ENCODE measurements at regions not wholly inside any gene's neighbourhood (a gene's known extent, or its start where the extent isn't known, plus 50 kb on each side); places are given as distances from the start of the nearest gene placed in this dataset.

GRCh38 chr2:75317316-75317715 lies 118.0 kb upstream of the TACR1 start:
- H4K20me1 ChIP-seq (replicated peaks; ENCODE audit: control insufficient read depth, insufficient read depth, low read length), result no peaks in the 10 kb centered on the region
- ChIA-PET CTCF (ENCODE audit: low intra/inter-chr PET ratio) (no interaction called here), POLR2A (no interaction called here)
- H3K9ac ChIP-seq (ENCODE audit: insufficient read depth in 1 of 2, low read depth in 2 of 2, low read length in 2 of 2), result no peak overlapping the region
- no peak for TF ChIP-seq SOX6 (IDR thresholded peaks at IDR 0.05)
- TF ChIP-seq KHSRP (IDR thresholded peaks at IDR 0.05), result no peak
- no peak for TF ChIP-seq MBD1 (CRISPR knock-in tag; IDR thresholded peaks at IDR 0.05)
- TF ChIP-seq CSDE1 (IDR thresholded peaks at IDR 0.05), result no peak
- TF ChIP-seq RB1 (IDR thresholded peaks at IDR 0.05; ENCODE audit: low read depth), result no peak
- no peak for TF ChIP-seq RBM17 (IDR thresholded peaks at IDR 0.05; ENCODE audit: borderline replicate concordance, low read depth, low read length)
- no peak for TF ChIP-seq RBM25 (IDR thresholded peaks at IDR 0.05; ENCODE audit: low read depth, low read length, severe bottlenecking)
- TF ChIP-seq ZNF592 (IDR thresholded peaks at IDR 0.05), result no peak
- H3K27ac ChIP-seq (ENCODE audit: extremely low read depth, low read depth, low read length), result no peak overlapping the region
- no peaks in the 10 kb centered on the region for H3K4me1 ChIP-seq (replicated peaks in 1 of 2; ENCODE audit: control insufficient read depth in 2 of 2, insufficient read depth in 2 of 2, low read length in 2 of 2)
- no peaks in the 10 kb centered on the region; a peak in 1 of 5 replicates for H3K27me3 ChIP-seq (ENCODE audit: control insufficient read depth in 2 of 2, insufficient read depth in 2 of 2, low read length in 2 of 2)
- no peaks in the 10 kb centered on the region for H3K36me3 ChIP-seq (ENCODE audit: control insufficient read depth, insufficient read depth, low read length)
- no peak overlapping the region for H3K4me2 ChIP-seq (ENCODE audit: insufficient read depth, low read length)
- peaks cover 2% of the 10 kb centered on the region for H3K9me1 ChIP-seq (ENCODE audit: control insufficient read depth, insufficient read depth, low read length)
- BruUV-seq (replicated peaks), result no TSS peak
- H2AFZ ChIP-seq (ENCODE audit: low read depth, low read length), result no peak overlapping the region
- FAIRE-seq (no peak), DNase-seq (ENCODE audit: extremely low read depth in 1 of 4, low spot score in 3 of 4) (no peak), ATAC-seq (no peak)
- no peaks in the 10 kb centered on the region for H3K9me3 ChIP-seq (replicated peaks; ENCODE audit: control insufficient read depth, insufficient read depth, low read depth, low read length)
- in situ Hi-C loops (cut with MboI) (no loop called here), intact Hi-C loops (cut with micrococcal nuclease) (loop anchor here (10.0 kb wide), 1 partner anchor 287 kb away; no protein-coding TSS in a partner anchor)
- no peaks in the 10 kb centered on the region for H3K79me2 ChIP-seq (ENCODE audit: control insufficient read depth, insufficient read depth, low read length)
- 0% methylated on average over 2 of the region's 2 CpGs for WGBS (ENCODE audit: insufficient coverage, low coverage, missing lambda C conversion rate)
- no peak overlapping the region for H3K4me3 ChIP-seq

Measured in K562 (cell line).